ENCODE measurements at regions not wholly inside any gene's neighbourhood (a gene's known extent, or its start where the extent isn't known, plus 50 kb on each side); places are given as distances from the start of the nearest gene placed in this dataset.

- H3K4me3 ChIP-seq (ENCODE audit: low read length): no peak overlapping the region
- TF ChIP-seq ZNF274 (IDR thresholded peaks at IDR 0.05; ENCODE audit: low read depth, low read length): no peak
Observed at GRCh38 chr2:186911551-186912085, 62.6 kb upstream of the ZSWIM2 start.

DNA sequence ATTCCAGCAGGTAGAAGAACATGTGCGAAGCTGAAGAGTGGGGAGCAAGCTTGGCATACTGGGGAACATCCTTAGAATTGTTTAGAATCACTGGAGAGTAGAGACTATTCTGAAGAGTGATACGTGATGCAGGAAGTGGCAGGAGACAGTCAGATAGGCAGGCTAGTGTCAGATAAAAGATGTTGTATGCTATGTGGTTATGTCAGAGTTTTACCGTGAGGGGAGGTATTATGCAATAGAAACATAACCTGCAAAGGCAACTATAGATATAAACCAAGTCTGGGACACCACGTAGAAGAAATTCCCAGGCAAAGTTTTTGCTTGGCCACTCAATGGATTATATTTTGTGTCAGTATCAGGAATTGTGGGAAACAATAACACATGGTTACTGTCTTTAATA, 62.0 kb upstream of the ZSWIM2 start:
- no peak for TF ChIP-seq ZNF274 (IDR thresholded peaks at IDR 0.05; ENCODE audit: low read depth, low read length)
- H3K4me3 ChIP-seq (ENCODE audit: low read length): no peak overlapping the region

DNA sequence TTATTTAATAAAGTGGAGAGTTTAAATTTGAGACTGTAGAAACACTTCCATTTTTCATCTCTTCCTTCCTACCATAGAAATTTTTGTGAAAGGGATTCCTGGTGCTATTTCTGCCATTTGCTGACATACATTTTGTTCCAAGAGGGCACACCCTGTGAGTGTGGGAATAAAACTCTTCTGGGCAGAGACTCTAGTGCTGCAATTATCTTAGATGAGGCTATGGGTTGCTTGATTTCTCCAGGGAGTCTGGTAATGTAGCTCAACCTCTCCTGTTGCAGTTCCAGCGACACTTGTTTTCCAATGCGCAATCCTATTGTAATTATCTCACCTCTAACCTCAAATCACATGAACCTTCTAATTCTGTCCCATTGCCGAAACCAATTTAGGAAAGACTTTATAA, 60.1 kb upstream of the ZSWIM2 start:
- no peak for TF ChIP-seq ZNF274 (IDR thresholded peaks at IDR 0.05; ENCODE audit: low read depth, low read length)
- H3K4me3 ChIP-seq (ENCODE audit: low read length): no peak overlapping the region

GRCh38 chr2:186907897-186908296, 58.9 kb upstream of the ZSWIM2 start:
- no peak overlapping the region for H3K4me3 ChIP-seq (ENCODE audit: low read length)
- TF ChIP-seq ZNF274 (IDR thresholded peaks at IDR 0.05; ENCODE audit: low read depth, low read length): no peak

DNA sequence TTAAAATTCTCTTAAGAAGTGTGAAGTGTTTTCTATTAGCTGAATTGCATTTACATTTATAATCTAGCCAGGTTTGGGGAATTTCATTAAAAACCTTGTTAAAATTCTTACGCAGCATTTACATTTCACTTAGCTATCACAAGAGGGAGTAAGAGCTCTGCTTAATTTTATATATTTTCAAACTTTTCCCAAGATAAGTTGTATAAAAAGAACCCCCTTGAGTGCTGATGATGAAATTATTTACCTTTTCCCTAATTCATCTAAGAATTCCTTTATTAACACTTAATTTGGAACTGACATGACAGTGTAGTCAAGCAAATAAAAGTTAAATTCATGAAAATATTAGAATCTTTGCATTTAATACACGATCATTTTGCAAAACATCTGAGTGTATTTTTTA, 54.2 kb upstream of the ZSWIM2 start:
- H3K4me3 ChIP-seq (ENCODE audit: low read length): no peak overlapping the region
- TF ChIP-seq ZNF274 (IDR thresholded peaks at IDR 0.05; ENCODE audit: low read depth, low read length): no peak
